Nephron progenitor cell (in vitro differentiated cells): ENCODE measurements at regions not wholly inside any gene's neighbourhood (a gene's known extent, or its start where the extent isn't known, plus 50 kb on each side); places are given as distances from the start of the nearest gene placed in this dataset.

Experiments used
- DNase-seq: peaks from one replicate; pipeline ENCODE4 v3.0.0; 2021
- H3K27ac Mint-ChIP-seq: 2 replicates; pipeline ENCODE4 v1.8.0; 2021; ENCODE audit warnings: mild to moderate bottlenecking, moderate library complexity, mixed read lengths
- H3K27me3 Mint-ChIP-seq: 2 replicates; pipeline ENCODE4 v1.8.0; 2021; ENCODE audit warnings: mild to moderate bottlenecking, low read depth, mixed read lengths; ENCODE audit not compliant: poor library complexity
- H3K36me3 Mint-ChIP-seq: 2 replicates; pipeline ENCODE4 v1.8.0; 2021; ENCODE audit warnings: low read depth, mixed read lengths
- H3K4me1 Mint-ChIP-seq: 2 replicates; pipeline ENCODE4 v1.8.0; 2021; ENCODE audit warnings: mixed read lengths
- H3K4me3 Mint-ChIP-seq: 2 replicates; pipeline ENCODE4 v1.8.0; 2021; ENCODE audit warnings: mild to moderate bottlenecking, moderate library complexity, mixed read lengths
- H3K9me3 Mint-ChIP-seq: 2 replicates; pipeline ENCODE4 v1.8.0; 2021; ENCODE audit warnings: mild to moderate bottlenecking, moderate library complexity, mixed read lengths
- TF ChIP-seq, protein P1 (sequence below): fragments of 200-600 bp; sonication (generic); IDR thresholded peaks from 2 replicates; pipeline ENCODE4 v1.5.0; 2021; ENCODE audit warnings: antibody characterized with exemption

DNA sequence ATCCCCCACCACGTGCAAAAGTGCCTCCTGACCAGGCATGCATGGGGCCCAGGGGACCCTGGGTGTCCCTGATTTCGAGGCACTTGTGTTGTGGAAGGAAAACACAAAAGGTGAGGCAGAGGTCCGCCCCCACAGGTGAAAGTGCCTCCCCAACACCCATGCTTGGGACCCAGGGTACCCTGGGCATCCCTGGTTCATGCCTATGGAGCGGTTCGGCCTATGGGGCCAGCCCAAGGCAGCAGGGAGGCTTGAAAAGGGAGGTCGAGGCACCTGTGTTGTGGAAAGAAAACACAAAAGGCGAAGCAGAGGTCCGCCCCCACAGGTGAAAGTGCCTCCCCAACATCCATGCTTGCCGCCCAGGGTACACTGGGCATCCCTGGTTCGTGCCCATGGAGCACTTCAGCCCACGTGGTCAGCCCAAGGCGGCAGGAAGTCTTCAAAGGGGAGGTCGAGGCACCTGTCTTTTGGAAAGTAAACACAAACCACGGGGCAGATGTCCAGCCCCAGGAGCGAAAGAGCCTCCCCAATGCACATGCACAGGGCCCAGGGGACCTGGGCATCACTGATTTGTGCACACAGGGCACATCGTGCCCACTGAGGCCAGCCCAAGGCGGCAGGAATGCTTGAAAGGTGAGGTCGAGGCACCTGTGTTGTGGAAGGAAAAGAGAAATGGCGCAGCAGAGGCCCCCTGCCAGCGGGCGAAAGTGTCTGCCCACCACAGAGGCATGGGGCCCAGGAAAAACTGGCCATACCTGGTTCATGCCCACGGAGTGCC lies 375.5 kb downstream of the ALG10 start:
- Mint-ChIP-seq H3K27ac (no peak overlapping the region), H3K27me3 (peaks cover 5% of the 10 kb centered on the region), H3K9me3 (peaks cover 94% of the 10 kb centered on the region), H3K4me3 (no peak overlapping the region), H3K36me3 (no peaks in the 10 kb centered on the region), H3K4me1 (no peaks in the 10 kb centered on the region)
- no peak for DNase-seq
- TF ChIP-seq, protein P1, sequence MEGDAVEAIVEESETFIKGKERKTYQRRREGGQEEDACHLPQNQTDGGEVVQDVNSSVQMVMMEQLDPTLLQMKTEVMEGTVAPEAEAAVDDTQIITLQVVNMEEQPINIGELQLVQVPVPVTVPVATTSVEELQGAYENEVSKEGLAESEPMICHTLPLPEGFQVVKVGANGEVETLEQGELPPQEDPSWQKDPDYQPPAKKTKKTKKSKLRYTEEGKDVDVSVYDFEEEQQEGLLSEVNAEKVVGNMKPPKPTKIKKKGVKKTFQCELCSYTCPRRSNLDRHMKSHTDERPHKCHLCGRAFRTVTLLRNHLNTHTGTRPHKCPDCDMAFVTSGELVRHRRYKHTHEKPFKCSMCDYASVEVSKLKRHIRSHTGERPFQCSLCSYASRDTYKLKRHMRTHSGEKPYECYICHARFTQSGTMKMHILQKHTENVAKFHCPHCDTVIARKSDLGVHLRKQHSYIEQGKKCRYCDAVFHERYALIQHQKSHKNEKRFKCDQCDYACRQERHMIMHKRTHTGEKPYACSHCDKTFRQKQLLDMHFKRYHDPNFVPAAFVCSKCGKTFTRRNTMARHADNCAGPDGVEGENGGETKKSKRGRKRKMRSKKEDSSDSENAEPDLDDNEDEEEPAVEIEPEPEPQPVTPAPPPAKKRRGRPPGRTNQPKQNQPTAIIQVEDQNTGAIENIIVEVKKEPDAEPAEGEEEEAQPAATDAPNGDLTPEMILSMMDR, result no peak

DNA sequence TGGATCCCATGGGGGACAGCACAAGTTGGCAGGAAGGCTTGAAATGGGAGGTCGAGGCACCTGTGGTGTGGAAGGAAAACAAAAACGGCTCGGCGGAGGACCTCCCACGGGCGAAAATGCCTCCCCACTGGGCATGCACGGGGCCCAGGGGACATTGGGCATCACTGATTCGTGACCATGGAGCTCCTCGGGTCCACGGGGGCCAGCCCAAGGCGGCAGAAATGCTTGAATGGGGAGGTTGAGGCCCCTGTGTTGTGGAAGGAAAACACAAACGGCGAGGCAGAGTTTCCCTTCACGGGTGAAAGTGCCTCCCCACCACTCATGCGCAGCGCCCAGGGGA lies 376.0 kb downstream of the ALG10 start:
- no peaks in the 10 kb centered on the region for H3K36me3 Mint-ChIP-seq

DNA sequence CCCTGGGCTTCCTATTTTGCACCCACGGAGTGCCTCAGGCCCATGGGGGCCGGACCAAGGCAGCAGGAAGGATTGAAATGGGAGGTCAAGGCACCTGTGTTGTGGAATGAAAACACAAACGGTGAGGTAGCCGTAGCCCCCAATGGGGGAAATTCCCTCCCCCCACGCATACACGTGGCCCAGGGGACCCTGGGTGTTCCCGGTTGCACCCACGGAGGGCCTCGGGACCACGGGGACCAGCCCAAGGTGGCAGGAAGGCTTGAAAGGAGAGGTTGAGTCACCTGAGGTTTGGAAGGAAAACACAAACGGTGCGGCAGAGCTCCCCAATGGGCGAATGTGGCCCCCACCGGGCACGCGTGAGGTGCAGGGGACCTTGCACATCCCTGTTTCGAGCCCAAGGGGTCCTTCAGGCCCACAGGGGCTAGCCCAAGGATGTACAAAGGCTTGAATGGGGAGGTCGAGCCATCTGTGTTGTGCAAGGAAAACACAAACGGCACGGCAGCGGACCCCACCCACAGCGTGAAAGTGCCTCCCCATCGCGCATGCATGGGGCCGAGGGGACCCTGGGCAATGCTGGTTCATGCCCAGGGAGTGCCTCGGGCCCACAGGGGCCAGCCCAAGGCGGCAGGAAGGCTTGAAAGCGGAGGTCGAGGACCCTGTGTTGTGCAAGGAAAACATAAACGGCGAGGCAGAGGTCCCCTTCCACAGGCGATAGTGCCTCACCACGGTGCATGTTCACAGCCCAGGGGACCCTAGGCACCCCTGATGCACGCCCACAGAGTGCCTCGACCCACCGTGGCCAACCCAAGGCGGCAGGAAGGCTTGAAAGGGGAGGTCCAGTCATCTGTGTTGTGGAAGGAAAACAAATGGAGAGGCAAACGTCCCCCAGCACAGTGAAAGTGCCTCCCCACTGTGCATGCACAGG lies 376.7 kb downstream of the ALG10 start:
- TF ChIP-seq, protein P1, result no peak
- Mint-ChIP-seq H3K4me1 (no peaks in the 10 kb centered on the region), H3K9me3 (peaks cover 94% of the 10 kb centered on the region), H3K27me3 (peaks cover 2% of the 10 kb centered on the region), H3K4me3 (no peak overlapping the region), H3K27ac (no peak overlapping the region), H3K36me3 (no peaks in the 10 kb centered on the region)
- DNase-seq, result no peak

More for the DNA sequence above, 376.0 kb downstream of the ALG10 start:
- peaks cover 2% of the 10 kb centered on the region for H3K27me3 Mint-ChIP-seq
- TF ChIP-seq, protein P1, result no peak
- no peak overlapping the region for H3K4me3 Mint-ChIP-seq
- H3K27ac Mint-ChIP-seq, result no peak overlapping the region
- peaks cover 94% of the 10 kb centered on the region for H3K9me3 Mint-ChIP-seq
- H3K4me1 Mint-ChIP-seq, result no peaks in the 10 kb centered on the region
- DNase-seq, result no peak

DNA sequence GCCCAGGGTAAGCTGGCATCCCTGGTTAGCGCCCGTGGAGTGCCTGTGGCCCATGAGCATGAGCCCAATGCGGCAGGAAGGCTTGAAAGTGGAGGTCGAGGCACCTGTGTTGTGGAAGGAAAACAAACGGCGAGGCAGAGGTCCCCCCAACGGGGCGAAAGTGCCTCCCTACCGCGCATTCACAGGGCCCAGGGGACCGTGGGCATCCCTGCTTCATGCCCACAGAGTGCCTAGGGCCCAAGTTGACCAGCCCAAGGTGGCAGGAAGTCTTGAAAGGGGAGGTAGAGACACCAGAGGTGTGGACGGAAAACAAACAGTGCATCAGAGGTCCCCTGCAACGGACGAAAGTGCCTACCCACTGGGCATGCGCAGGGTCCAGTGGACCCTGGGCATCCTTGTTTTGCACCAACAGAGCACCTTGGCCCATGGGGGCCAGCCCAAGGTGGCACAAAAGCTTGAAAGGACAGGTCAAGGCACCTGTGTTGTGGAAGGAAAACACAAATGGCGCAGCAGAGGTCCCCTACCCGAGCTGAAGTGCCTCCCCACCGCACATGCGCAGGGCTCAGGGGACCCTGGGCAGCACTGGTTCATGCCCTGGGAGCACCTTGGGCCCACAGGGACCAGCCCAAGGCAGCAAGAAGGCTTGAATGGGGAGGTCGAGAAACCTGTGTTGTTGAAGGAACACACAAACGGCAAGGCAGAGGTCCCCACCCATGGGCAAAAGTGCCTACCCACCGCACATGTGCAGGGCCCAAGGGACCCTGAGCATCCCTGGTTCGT lies 377.5 kb downstream of the ALG10 start:
- Mint-ChIP-seq H3K27me3 (peaks cover 2% of the 10 kb centered on the region), H3K4me1 (no peaks in the 10 kb centered on the region), H3K36me3 (no peaks in the 10 kb centered on the region), H3K27ac (no peak overlapping the region), H3K4me3 (no peak overlapping the region), H3K9me3 (peaks cover 94% of the 10 kb centered on the region)
- TF ChIP-seq, protein P1, result no peak
- DNase-seq, result no peak

DNA sequence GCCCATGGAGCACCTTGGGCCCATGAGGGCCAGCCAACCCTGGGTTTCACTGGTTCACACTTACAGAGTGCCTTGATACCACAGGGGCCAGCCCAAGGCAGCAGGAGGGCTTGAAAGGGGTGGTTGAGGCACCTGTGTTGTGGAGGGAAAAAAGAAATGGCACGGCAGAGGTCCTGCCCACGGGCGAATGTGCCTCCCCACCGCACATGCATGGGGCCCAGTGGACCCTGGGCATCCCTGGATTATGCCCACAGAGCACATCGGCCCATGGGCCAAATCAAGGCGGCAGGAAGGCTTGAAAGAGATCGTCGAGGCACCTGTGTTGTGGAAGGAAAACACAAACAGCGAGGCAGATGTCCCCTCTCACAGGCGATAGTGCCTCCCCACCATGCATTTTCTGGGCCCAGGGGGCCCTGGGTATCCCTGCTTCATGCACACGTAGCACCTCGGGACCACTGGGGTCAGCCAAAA lies 378.1 kb downstream of the ALG10 start:
- H3K27me3 Mint-ChIP-seq, result peaks cover 2% of the 10 kb centered on the region
- H3K4me3 Mint-ChIP-seq, result no peak overlapping the region
- H3K27ac Mint-ChIP-seq, result no peak overlapping the region
- H3K36me3 Mint-ChIP-seq, result no peaks in the 10 kb centered on the region
- DNase-seq, result no peak
- H3K9me3 Mint-ChIP-seq, result peaks cover 95% of the 10 kb centered on the region
- no peaks in the 10 kb centered on the region for H3K4me1 Mint-ChIP-seq
- TF ChIP-seq, protein P1, result no peak
